ENCODE measurements at regions not wholly inside any gene's neighbourhood (a gene's known extent, or its start where the extent isn't known, plus 50 kb on each side); places are given as distances from the start of the nearest gene placed in this dataset.

DNA sequence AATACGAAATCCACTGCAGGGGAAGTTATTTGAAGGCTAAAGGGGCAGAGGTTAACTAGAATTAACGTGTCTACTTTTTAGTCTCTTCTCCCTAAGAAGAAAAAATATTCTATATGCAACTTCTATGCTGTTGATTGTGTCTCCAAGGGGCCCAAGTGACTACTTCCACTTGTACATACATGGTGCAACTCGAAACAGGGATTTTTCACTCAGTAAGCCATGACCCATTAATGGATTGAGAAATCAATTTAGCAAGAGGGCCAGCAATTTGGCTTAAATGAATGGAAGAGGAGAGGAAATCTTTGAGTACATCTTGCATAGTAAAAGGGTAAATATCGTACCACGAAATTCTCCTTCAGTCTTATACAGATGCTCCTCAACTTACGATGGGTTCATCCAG is 151.1 kb upstream of the HES1 start:
- no peak for TF ChIP-seq POLR2A (IDR thresholded peaks at IDR 0.05; ENCODE audit: low read depth, low read length)
- no peak for TF ChIP-seq TAF1 (IDR thresholded peaks at IDR 0.05; ENCODE audit: borderline replicate concordance, low read depth, low read length)

Data from GM12892 (cell line).